ENCODE measurements at regions not wholly inside any gene's neighbourhood (a gene's known extent, or its start where the extent isn't known, plus 50 kb on each side); places are given as distances from the start of the nearest gene placed in this dataset.

GRCh38 chr11:107250017-107250416 lies 207.6 kb downstream of the CWF19L2 start:
- TF ChIP-seq CTCF (IDR thresholded peaks at IDR 0.05; ENCODE audit: low read length): no peak
- no peak for TF ChIP-seq EZH2 (IDR thresholded peaks at IDR 0.05; ENCODE audit: borderline replicate concordance, low read length)
- Histone ChIP-seq H2AFZ (ENCODE audit: low read length) (no peak overlapping the region), H3F3A (ENCODE audit: insufficient read depth, low read length) (no peaks in the 10 kb centered on the region)

GRCh38 chr11:107249054-107249453 lies 208.6 kb downstream of the CWF19L2 start:
- no peaks in the 10 kb centered on the region for H3K27me3 ChIP-seq (ENCODE audit: insufficient read depth, low read length)
- H3F3A ChIP-seq (ENCODE audit: insufficient read depth, low read length): no peaks in the 10 kb centered on the region
- H3K79me2 ChIP-seq (ENCODE audit: insufficient read depth, low read length): no peaks in the 10 kb centered on the region
- no peak overlapping the region for H3K27ac ChIP-seq (ENCODE audit: low read depth, low read length, poor library complexity, severe bottlenecking)
- no peaks in the 10 kb centered on the region for H3K4me1 ChIP-seq (ENCODE audit: insufficient read depth, low read length, severe bottlenecking)
- no peak overlapping the region for H2AFZ ChIP-seq (ENCODE audit: low read length)
- H3K9me2 ChIP-seq (ENCODE audit: low read depth, low read length): no peaks in the 10 kb centered on the region
- H3K36me3 ChIP-seq (ENCODE audit: insufficient read depth, low read length): no peaks in the 10 kb centered on the region
- TF ChIP-seq EZH2 (IDR thresholded peaks at IDR 0.05; ENCODE audit: borderline replicate concordance, low read length) (no peak), CTCF (IDR thresholded peaks at IDR 0.05; ENCODE audit: low read length) (no peak)
- H3K9me3 ChIP-seq (ENCODE audit: low read length): no peaks in the 10 kb centered on the region
- H3K4me3 ChIP-seq (ENCODE audit: low read depth, low read length, poor library complexity, severe bottlenecking): no peak overlapping the region
- no peaks in the 10 kb centered on the region for H4K20me1 ChIP-seq (ENCODE audit: insufficient read depth, low read length)
- no peak overlapping the region for H3K9ac ChIP-seq (ENCODE audit: low read length)
- H3K4me2 ChIP-seq (ENCODE audit: low read length): no peak overlapping the region

More at GRCh38 chr11:107250017-107250416, 207.6 kb downstream of the CWF19L2 start:
- Histone ChIP-seq H3K4me3 (ENCODE audit: low read depth, low read length, poor library complexity, severe bottlenecking) (no peak overlapping the region), H3K9ac (ENCODE audit: low read length) (no peak overlapping the region), H3K9me2 (ENCODE audit: low read depth, low read length) (no peaks in the 10 kb centered on the region), H3K27ac (ENCODE audit: low read depth, low read length, poor library complexity, severe bottlenecking) (no peak overlapping the region), H3K4me1 (ENCODE audit: insufficient read depth, low read length, severe bottlenecking) (no peaks in the 10 kb centered on the region), H3K27me3 (ENCODE audit: insufficient read depth, low read length) (no peaks in the 10 kb centered on the region), H3K79me2 (ENCODE audit: insufficient read depth, low read length) (no peaks in the 10 kb centered on the region), H3K36me3 (ENCODE audit: insufficient read depth, low read length) (no peaks in the 10 kb centered on the region), H3K4me2 (ENCODE audit: low read length) (no peak overlapping the region), H4K20me1 (ENCODE audit: insufficient read depth, low read length) (no peaks in the 10 kb centered on the region), H3K9me3 (ENCODE audit: low read length) (no peaks in the 10 kb centered on the region)

GRCh38 chr11:107247167-107247861 lies 210.3 kb downstream of the CWF19L2 start:
- H3K9me2 ChIP-seq (ENCODE audit: low read depth, low read length): no peaks in the 10 kb centered on the region
- TF ChIP-seq CTCF (IDR thresholded peaks at IDR 0.05; ENCODE audit: low read length) (no peak), EZH2 (IDR thresholded peaks at IDR 0.05; ENCODE audit: borderline replicate concordance, low read length) (no peak)
- no peaks in the 10 kb centered on the region for H3K27me3 ChIP-seq (ENCODE audit: insufficient read depth, low read length)
- H3K4me2 ChIP-seq (ENCODE audit: low read length): no peak overlapping the region
- no peak overlapping the region for H3K4me3 ChIP-seq (ENCODE audit: low read depth, low read length, poor library complexity, severe bottlenecking)
- no peak overlapping the region for H3K27ac ChIP-seq (ENCODE audit: low read depth, low read length, poor library complexity, severe bottlenecking)
- no peaks in the 10 kb centered on the region for H3K36me3 ChIP-seq (ENCODE audit: insufficient read depth, low read length)
- H3K9ac ChIP-seq (ENCODE audit: low read length): no peak overlapping the region
- H2AFZ ChIP-seq (ENCODE audit: low read length): no peak overlapping the region
- no peaks in the 10 kb centered on the region for H3F3A ChIP-seq (ENCODE audit: insufficient read depth, low read length)
- no peaks in the 10 kb centered on the region for H4K20me1 ChIP-seq (ENCODE audit: insufficient read depth, low read length)
- no peaks in the 10 kb centered on the region for H3K9me3 ChIP-seq (ENCODE audit: low read length)
- no peaks in the 10 kb centered on the region for H3K4me1 ChIP-seq (ENCODE audit: insufficient read depth, low read length, severe bottlenecking)
- no peaks in the 10 kb centered on the region for H3K79me2 ChIP-seq (ENCODE audit: insufficient read depth, low read length)
